Karpas-422 (cell line): ENCODE measurements at regions not wholly inside any gene's neighbourhood (a gene's known extent, or its start where the extent isn't known, plus 50 kb on each side); places are given as distances from the start of the nearest gene placed in this dataset.

Experiments
- DNase-seq: peaks from one replicate; pipeline ENCODE4 v3.0.0-alpha.2; 2015
- H2AFZ ChIP-seq: fragments of 200-600 bp; sonication (generic); 2 replicates; pipeline ENCODE4 v1.6.1; 2014; ENCODE audit warnings: antibody characterized with exemption, low read length, mixed read lengths
- H3K27ac ChIP-seq: fragments of 200-600 bp; sonication (generic); 2 replicates; pipeline ENCODE4 v1.5.1; 2014; ENCODE audit warnings: mild to moderate bottlenecking, low read length, moderate library complexity
- H3K27me3 ChIP-seq: fragments of 200-600 bp; sonication (generic); 2 replicates; pipeline ENCODE4 v1.6.1; 2014; ENCODE audit warnings: low read length, mixed read lengths
- H3K36me3 ChIP-seq: fragments of 200-600 bp; sonication (generic); 2 replicates; pipeline ENCODE4 v1.6.1; 2014; ENCODE audit warnings: low read length, mixed read lengths; ENCODE audit not compliant: insufficient read depth
- H3K4me1 ChIP-seq: fragments of 200-600 bp; sonication (generic); 2 replicates; pipeline ENCODE4 v1.6.1; 2014; ENCODE audit warnings: mild to moderate bottlenecking, low read length, mixed read lengths
- H3K4me2 ChIP-seq: fragments of 200-600 bp; sonication (generic); 2 replicates; pipeline ENCODE4 v1.6.1; 2014; ENCODE audit warnings: low read length, low read depth, mild to moderate bottlenecking; ENCODE audit not compliant: poor library complexity, severe bottlenecking
- H3K4me3 ChIP-seq: fragments of 200-600 bp; sonication (generic); 2 replicates; pipeline ENCODE4 v1.5.1; 2014; ENCODE audit warnings: mild to moderate bottlenecking, antibody characterized with exemption, low read length, mixed read lengths
- H3K79me2 ChIP-seq: fragments of 200-600 bp; sonication (generic); 2 replicates; pipeline ENCODE4 v1.6.1; 2014; ENCODE audit warnings: mild to moderate bottlenecking, low read length, mixed read lengths
- H3K9ac ChIP-seq: fragments of 200-600 bp; sonication (generic); 2 replicates; pipeline ENCODE4 v1.6.0; 2014; ENCODE audit warnings: low read length
- H3K9me2 ChIP-seq: fragments of 200-600 bp; sonication (generic), shearing (Covaris generic); replicated peaks from 2 replicates; pipeline ENCODE4 v1.6.0; 2014; ENCODE audit warnings: mild to moderate bottlenecking, low read length, moderate library complexity; ENCODE audit not compliant: insufficient read depth
- H3K9me3 ChIP-seq: fragments of 300-700, 200-600 bp; sonication (generic); 2 replicates; pipeline ENCODE4 v1.6.1; 2014; ENCODE audit warnings: low read length, mixed read lengths
- H4K20me1 ChIP-seq: fragments of 200-600 bp; sonication (generic); 2 replicates; pipeline ENCODE4 v1.6.1; 2014; ENCODE audit warnings: mild to moderate bottlenecking, antibody characterized with exemption, low read length, low read depth; ENCODE audit not compliant: insufficient read depth

- H3K9me2 ChIP-seq, result no peaks in the 10 kb centered on the region
- H3K4me1 ChIP-seq, result no peaks in the 10 kb centered on the region
- no peaks in the 10 kb centered on the region for H3K36me3 ChIP-seq
- no peaks in the 10 kb centered on the region for H3K27me3 ChIP-seq
- H3K9ac ChIP-seq, result no peak overlapping the region
- no peak overlapping the region for H3K4me3 ChIP-seq
- H3K27ac ChIP-seq, result no peak overlapping the region
- no peak overlapping the region for H3K4me2 ChIP-seq
- H4K20me1 ChIP-seq, result no peaks in the 10 kb centered on the region
- no peaks in the 10 kb centered on the region for H3K9me3 ChIP-seq
- H3K79me2 ChIP-seq, result no peaks in the 10 kb centered on the region
- DNase-seq, result no peak
- H2AFZ ChIP-seq, result no peak overlapping the region
Observed at GRCh38 chr12:116478243-116478773, 80.9 kb upstream of the MAP1LC3B2 start.

GRCh38 chr12:116480210-116480810, 78.9 kb upstream of the MAP1LC3B2 start:
- Histone ChIP-seq H3K4me1 (no peaks in the 10 kb centered on the region), H3K9me2 (no peaks in the 10 kb centered on the region), H3K36me3 (no peaks in the 10 kb centered on the region), H3K9ac (no peak overlapping the region), H2AFZ (no peak overlapping the region), H4K20me1 (no peaks in the 10 kb centered on the region), H3K4me2 (no peak overlapping the region), H3K4me3 (no peak overlapping the region), H3K79me2 (no peaks in the 10 kb centered on the region), H3K27me3 (no peaks in the 10 kb centered on the region), H3K9me3 (no peaks in the 10 kb centered on the region), H3K27ac (no peak overlapping the region)
- DNase-seq, result no peak

- no peaks in the 10 kb centered on the region for H3K36me3 ChIP-seq
- H3K4me1 ChIP-seq, result no peaks in the 10 kb centered on the region
- H3K4me3 ChIP-seq, result no peak overlapping the region
- no peak for DNase-seq
- no peaks in the 10 kb centered on the region for H4K20me1 ChIP-seq
- H3K9me2 ChIP-seq, result no peaks in the 10 kb centered on the region
- no peak overlapping the region for H2AFZ ChIP-seq
- no peak overlapping the region for H3K27ac ChIP-seq
- H3K4me2 ChIP-seq, result no peak overlapping the region
- no peaks in the 10 kb centered on the region for H3K9me3 ChIP-seq
- H3K79me2 ChIP-seq, result no peaks in the 10 kb centered on the region
- H3K9ac ChIP-seq, result no peak overlapping the region
- no peaks in the 10 kb centered on the region for H3K27me3 ChIP-seq
Observed at GRCh38 chr12:116481726-116482125, 77.5 kb upstream of the MAP1LC3B2 start.

- no peak for DNase-seq
- H3K79me2 ChIP-seq, result no peaks in the 10 kb centered on the region
Observed at GRCh38 chr12:116482179-116482578, 77.0 kb upstream of the MAP1LC3B2 start.

GRCh38 chr12:116482859-116483258, 76.3 kb upstream of the MAP1LC3B2 start:
- Histone ChIP-seq H3K4me2 (no peak overlapping the region), H3K9me2 (no peaks in the 10 kb centered on the region), H3K36me3 (no peaks in the 10 kb centered on the region), H4K20me1 (no peaks in the 10 kb centered on the region), H3K27ac (no peak overlapping the region), H3K9me3 (no peaks in the 10 kb centered on the region), H3K79me2 (no peaks in the 10 kb centered on the region), H3K4me3 (no peak overlapping the region), H2AFZ (no peak overlapping the region), H3K27me3 (no peaks in the 10 kb centered on the region), H3K9ac (no peak overlapping the region), H3K4me1 (no peaks in the 10 kb centered on the region)
- no peak for DNase-seq

More at GRCh38 chr12:116482179-116482578, 77.0 kb upstream of the MAP1LC3B2 start:
- H2AFZ ChIP-seq, result no peak overlapping the region
- H3K9me3 ChIP-seq, result no peaks in the 10 kb centered on the region
- no peak overlapping the region for H3K4me3 ChIP-seq
- H3K9ac ChIP-seq, result no peak overlapping the region
- H4K20me1 ChIP-seq, result no peaks in the 10 kb centered on the region
- H3K4me2 ChIP-seq, result no peak overlapping the region
- no peak overlapping the region for H3K27ac ChIP-seq
- H3K9me2 ChIP-seq, result no peaks in the 10 kb centered on the region
- H3K36me3 ChIP-seq, result no peaks in the 10 kb centered on the region
- no peaks in the 10 kb centered on the region for H3K27me3 ChIP-seq
- no peaks in the 10 kb centered on the region for H3K4me1 ChIP-seq

- no peak overlapping the region for H3K9ac ChIP-seq
- no peak overlapping the region for H3K4me3 ChIP-seq
- H3K27me3 ChIP-seq, result no peaks in the 10 kb centered on the region
- no peaks in the 10 kb centered on the region for H3K4me1 ChIP-seq
- no peak overlapping the region for H2AFZ ChIP-seq
- H3K9me3 ChIP-seq, result no peaks in the 10 kb centered on the region
- no peaks in the 10 kb centered on the region for H3K36me3 ChIP-seq
- no peaks in the 10 kb centered on the region for H4K20me1 ChIP-seq
- DNase-seq, result no peak
- H3K4me2 ChIP-seq, result no peak overlapping the region
- no peaks in the 10 kb centered on the region for H3K9me2 ChIP-seq
- no peak overlapping the region for H3K27ac ChIP-seq
- H3K79me2 ChIP-seq, result no peaks in the 10 kb centered on the region
Observed at GRCh38 chr12:116483959-116484750, 75.0 kb upstream of the MAP1LC3B2 start.

GRCh38 chr12:116484807-116485206, 74.4 kb upstream of the MAP1LC3B2 start:
- H3K4me1 ChIP-seq, result no peaks in the 10 kb centered on the region
- H3K4me3 ChIP-seq, result no peak overlapping the region
- H3K36me3 ChIP-seq, result no peaks in the 10 kb centered on the region
- H4K20me1 ChIP-seq, result no peaks in the 10 kb centered on the region
- H3K27ac ChIP-seq, result no peak overlapping the region
- no peaks in the 10 kb centered on the region for H3K9me3 ChIP-seq
- H3K9me2 ChIP-seq, result no peaks in the 10 kb centered on the region
- H3K9ac ChIP-seq, result no peak overlapping the region
- H3K79me2 ChIP-seq, result no peaks in the 10 kb centered on the region
- H2AFZ ChIP-seq, result no peak overlapping the region
- DNase-seq, result no peak
- no peaks in the 10 kb centered on the region for H3K27me3 ChIP-seq
- no peak overlapping the region for H3K4me2 ChIP-seq

- no peak overlapping the region for H3K9ac ChIP-seq
- H3K9me3 ChIP-seq, result no peaks in the 10 kb centered on the region
- H3K4me1 ChIP-seq, result no peaks in the 10 kb centered on the region
- H3K4me3 ChIP-seq, result no peak overlapping the region
- DNase-seq, result no peak
- no peaks in the 10 kb centered on the region for H3K27me3 ChIP-seq
- H2AFZ ChIP-seq, result no peak overlapping the region
- H3K27ac ChIP-seq, result no peak overlapping the region
- H4K20me1 ChIP-seq, result no peaks in the 10 kb centered on the region
- no peaks in the 10 kb centered on the region for H3K79me2 ChIP-seq
- H3K4me2 ChIP-seq, result no peak overlapping the region
- H3K9me2 ChIP-seq, result no peaks in the 10 kb centered on the region
- no peaks in the 10 kb centered on the region for H3K36me3 ChIP-seq
Observed at GRCh38 chr12:116489116-116489515, 70.1 kb upstream of the MAP1LC3B2 start.
